ENCODE measurements at regions not wholly inside any gene's neighbourhood (a gene's known extent, or its start where the extent isn't known, plus 50 kb on each side); places are given as distances from the start of the nearest gene placed in this dataset.
A peak's percentile ranks its signal among the peaks of the same experiment; 100 is the strongest.
"Not testable (repeated sequence)": the region's sequence is repeated elsewhere in the genome, so short reads cannot be mapped to it uniquely, and the experiment has no call there.

GRCh38 chr5:99553211-99553810 is 624.5 kb upstream of the CHD1 start:
- H3K27me3 Mint-ChIP-seq (ENCODE audit: insufficient read depth, unreplicated experiment): no peaks in the 10 kb centered on the region
- H3K4me1 Mint-ChIP-seq (ENCODE audit: low read depth, unreplicated experiment): no peaks in the 10 kb centered on the region
- Histone ChIP-seq H3K4me1 (no peaks in the 10 kb centered on the region), H3K27me3 (replicated peaks; ENCODE audit: control insufficient read depth, insufficient read depth, low read length) (no peaks in the 10 kb centered on the region), H3K36me3 (ENCODE audit: control insufficient read depth, insufficient read depth, low read length) (no peaks in the 10 kb centered on the region), H3K4me3 (ENCODE audit: low read depth, low read length) (no peak overlapping the region), H3K9me3 (no peaks in the 10 kb centered on the region)
- no peak overlapping the region for H3K4me3 Mint-ChIP-seq (ENCODE audit: unreplicated experiment)
- intact Hi-C loops (cut with micrococcal nuclease; ENCODE audit: unreplicated experiment): no loop called here
- H3K9me3 Mint-ChIP-seq (ENCODE audit: unreplicated experiment): no peaks in the 10 kb centered on the region
- no peaks in the 10 kb centered on the region for H3K36me3 Mint-ChIP-seq (ENCODE audit: insufficient read depth, unreplicated experiment)
- CTCF ChIA-PET: no interaction called here
- POLR2A ChIA-PET: no interaction called here
- no peak overlapping the region for H3K27ac Mint-ChIP-seq (ENCODE audit: unreplicated experiment)
- no TSS peak for BruUV-seq (replicated peaks)
- no peak for TF ChIP-seq CTCF (IDR thresholded peaks at IDR 0.05; ENCODE audit: insufficient read depth in 1 of 2, low read depth in 1 of 2, low read length in 1 of 2, severe bottlenecking in 1 of 2, unreplicated experiment in 1 of 2)
- DNase-seq: no peak

- no peaks in the 10 kb centered on the region for H3K36me3 Mint-ChIP-seq (ENCODE audit: insufficient read depth, unreplicated experiment)
- H3K4me3 Mint-ChIP-seq (ENCODE audit: unreplicated experiment): no peak overlapping the region
- no peak for TF ChIP-seq CTCF (IDR thresholded peaks at IDR 0.05; ENCODE audit: insufficient read depth in 1 of 2, low read depth in 1 of 2, low read length in 1 of 2, severe bottlenecking in 1 of 2, unreplicated experiment in 1 of 2)
- H3K36me3 ChIP-seq (ENCODE audit: control insufficient read depth, insufficient read depth, low read length): no peaks in the 10 kb centered on the region
- peaks cover 8% of the 10 kb centered on the region for H3K4me1 Mint-ChIP-seq (ENCODE audit: low read depth, unreplicated experiment)
- H3K4me3 ChIP-seq (ENCODE audit: low read depth, low read length): no peak overlapping the region
- no peaks in the 10 kb centered on the region for H3K9me3 Mint-ChIP-seq (ENCODE audit: unreplicated experiment)
- no TSS peak for BruUV-seq (replicated peaks)
- intact Hi-C loops (cut with micrococcal nuclease; ENCODE audit: unreplicated experiment): loop anchor here (5.0 kb wide), 1 partner anchor 572 kb away; no protein-coding TSS in a partner anchor
- H3K9me3 ChIP-seq: no peaks in the 10 kb centered on the region
- no peak overlapping the region for H3K27ac Mint-ChIP-seq (ENCODE audit: unreplicated experiment)
- peaks cover 14% of the 10 kb centered on the region for H3K4me1 ChIP-seq
- H3K27me3 ChIP-seq (replicated peaks; ENCODE audit: control insufficient read depth, insufficient read depth, low read length): no peaks in the 10 kb centered on the region
- ChIA-PET POLR2A (no interaction called here), CTCF (no interaction called here)
- H3K27me3 Mint-ChIP-seq (ENCODE audit: insufficient read depth, unreplicated experiment): peaks cover 2% of the 10 kb centered on the region
- DNase-seq: no peak
These were observed 615.5 kb upstream of the CHD1 start for GRCh38 chr5:99544356-99544755.

GRCh38 chr5:99543841-99544240 is 615.0 kb upstream of the CHD1 start:
- Mint-ChIP-seq H3K27me3 (ENCODE audit: insufficient read depth, unreplicated experiment) (peaks cover 2% of the 10 kb centered on the region), H3K27ac (ENCODE audit: unreplicated experiment) (peak overlapping the region; percentile 42), H3K9me3 (ENCODE audit: unreplicated experiment) (no peaks in the 10 kb centered on the region), H3K4me3 (ENCODE audit: unreplicated experiment) (no peak overlapping the region), H3K4me1 (ENCODE audit: low read depth, unreplicated experiment) (peaks cover 8% of the 10 kb centered on the region), H3K36me3 (ENCODE audit: insufficient read depth, unreplicated experiment) (no peaks in the 10 kb centered on the region)
- H3K27me3 ChIP-seq (replicated peaks; ENCODE audit: control insufficient read depth, insufficient read depth, low read length): no peaks in the 10 kb centered on the region
- intact Hi-C loops (cut with micrococcal nuclease; ENCODE audit: unreplicated experiment): loop anchor here (5.0 kb wide), 1 partner anchor 572 kb away; no protein-coding TSS in a partner anchor
- TF ChIP-seq CTCF (IDR thresholded peaks at IDR 0.05; ENCODE audit: insufficient read depth in 1 of 2, low read depth in 1 of 2, low read length in 1 of 2, severe bottlenecking in 1 of 2, unreplicated experiment in 1 of 2): no peak
- ChIA-PET CTCF (no interaction called here), POLR2A (no interaction called here)
- BruUV-seq (replicated peaks): no TSS peak
- no peak overlapping the region for H3K4me3 ChIP-seq (ENCODE audit: low read depth, low read length)
- no peaks in the 10 kb centered on the region for H3K36me3 ChIP-seq (ENCODE audit: control insufficient read depth, insufficient read depth, low read length)
- H3K9me3 ChIP-seq: no peaks in the 10 kb centered on the region
- peaks cover 14% of the 10 kb centered on the region for H3K4me1 ChIP-seq
- no peak for DNase-seq

GRCh38 chr5:99534241-99534640 is 605.4 kb upstream of the CHD1 start:
- H3K4me3 ChIP-seq (ENCODE audit: low read depth, low read length); CTCF ChIA-PET; H3K4me1 Mint-ChIP-seq (ENCODE audit: low read depth, unreplicated experiment); DNase-seq; H3K27ac Mint-ChIP-seq (ENCODE audit: unreplicated experiment); H3K4me3 Mint-ChIP-seq (ENCODE audit: unreplicated experiment); H3K36me3 ChIP-seq (ENCODE audit: control insufficient read depth, insufficient read depth, low read length); H3K36me3 Mint-ChIP-seq (ENCODE audit: insufficient read depth, unreplicated experiment); H3K27me3 Mint-ChIP-seq (ENCODE audit: insufficient read depth, unreplicated experiment); POLR2A ChIA-PET; BruUV-seq (replicated peaks); H3K27me3 ChIP-seq (replicated peaks; ENCODE audit: control insufficient read depth, insufficient read depth, low read length); H3K4me1 ChIP-seq; H3K9me3 Mint-ChIP-seq (ENCODE audit: unreplicated experiment); intact Hi-C loops (cut with micrococcal nuclease; ENCODE audit: unreplicated experiment); H3K9me3 ChIP-seq: not testable (repeated sequence)

GRCh38 chr5:99521666-99522065 is 592.9 kb upstream of the CHD1 start:
- H3K27ac Mint-ChIP-seq (ENCODE audit: unreplicated experiment); H3K36me3 Mint-ChIP-seq (ENCODE audit: insufficient read depth, unreplicated experiment); H3K9me3 ChIP-seq; H3K4me3 ChIP-seq (ENCODE audit: low read depth, low read length); H3K9me3 Mint-ChIP-seq (ENCODE audit: unreplicated experiment); BruUV-seq (replicated peaks); DNase-seq; CTCF ChIA-PET; H3K27me3 ChIP-seq (replicated peaks; ENCODE audit: control insufficient read depth, insufficient read depth, low read length); intact Hi-C loops (cut with micrococcal nuclease; ENCODE audit: unreplicated experiment); POLR2A ChIA-PET; H3K4me1 ChIP-seq; H3K27me3 Mint-ChIP-seq (ENCODE audit: insufficient read depth, unreplicated experiment); H3K36me3 ChIP-seq (ENCODE audit: control insufficient read depth, insufficient read depth, low read length); H3K4me1 Mint-ChIP-seq (ENCODE audit: low read depth, unreplicated experiment); H3K4me3 Mint-ChIP-seq (ENCODE audit: unreplicated experiment): not testable (repeated sequence)
